ENCODE measurements at regions not wholly inside any gene's neighbourhood (a gene's known extent, or its start where the extent isn't known, plus 50 kb on each side); places are given as distances from the start of the nearest gene placed in this dataset.

DNA sequence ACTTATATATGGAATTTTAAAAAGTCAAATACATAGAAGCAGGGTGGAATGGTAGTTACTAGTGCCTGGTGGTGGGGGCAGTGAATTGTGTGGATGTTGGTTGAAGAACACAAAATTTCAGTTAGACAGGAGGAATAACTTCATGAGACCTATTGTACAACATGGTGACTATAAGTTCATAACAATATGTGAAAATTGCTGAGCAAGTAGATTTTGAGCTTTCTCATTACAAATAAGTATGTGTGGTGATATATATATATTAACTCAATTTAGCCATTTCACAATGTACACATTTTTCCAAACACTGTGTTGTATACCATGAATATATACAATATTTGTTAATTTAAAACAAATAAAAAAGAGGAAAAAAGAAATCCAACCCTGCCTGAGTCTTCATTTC lies 641.1 kb downstream of the DIAPH3 start:
- DNase-seq: no peak

DNA sequence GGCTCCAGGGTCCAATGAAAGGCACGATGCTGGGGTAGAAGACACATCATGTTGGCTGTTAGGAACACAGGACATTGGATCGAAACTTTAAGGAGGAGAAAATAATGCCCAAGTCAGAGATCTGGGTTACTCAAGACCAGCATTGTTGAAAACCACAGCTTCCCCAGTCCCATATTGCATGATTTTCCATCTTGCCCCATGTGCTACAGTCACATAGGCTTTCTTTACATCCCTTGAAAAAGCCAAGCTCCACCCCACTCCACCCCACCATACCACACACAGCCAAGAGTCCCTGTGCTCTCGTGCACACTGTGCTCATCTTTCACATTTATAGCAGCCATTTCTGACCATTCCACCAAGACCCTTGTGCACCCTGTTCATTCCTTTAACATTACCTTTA lies 636.2 kb downstream of the DIAPH3 start:
- peak in 1 of 2 experiments; percentile 3 for DNase-seq

DNA sequence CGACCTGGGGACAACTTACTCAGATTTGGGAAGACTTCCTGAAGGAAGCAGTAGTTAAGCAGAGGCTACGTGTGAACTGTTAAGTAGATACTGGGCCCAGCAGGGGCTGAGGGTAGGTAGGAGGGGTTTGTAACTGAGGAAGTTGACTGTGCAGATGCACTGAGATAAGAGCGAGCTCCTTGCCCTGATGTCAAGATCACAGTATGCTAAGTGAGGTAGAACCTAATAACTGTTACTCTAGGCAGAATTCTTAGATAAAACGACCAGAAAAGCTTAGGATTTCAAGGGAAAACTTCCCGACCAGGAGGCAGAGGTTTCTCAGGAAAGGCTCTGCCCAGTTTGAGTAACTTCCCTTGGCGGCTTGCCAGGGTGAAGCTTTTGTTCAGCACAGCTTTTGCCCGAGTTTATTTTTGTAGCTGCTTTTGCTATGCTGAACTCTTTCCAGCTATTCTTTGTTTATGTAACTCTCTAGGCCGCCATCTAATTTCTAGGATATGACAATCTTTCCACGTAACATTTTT lies 632.1 kb downstream of the DIAPH3 start:
- peak; percentile 92 to 94 for DNase-seq

DNA sequence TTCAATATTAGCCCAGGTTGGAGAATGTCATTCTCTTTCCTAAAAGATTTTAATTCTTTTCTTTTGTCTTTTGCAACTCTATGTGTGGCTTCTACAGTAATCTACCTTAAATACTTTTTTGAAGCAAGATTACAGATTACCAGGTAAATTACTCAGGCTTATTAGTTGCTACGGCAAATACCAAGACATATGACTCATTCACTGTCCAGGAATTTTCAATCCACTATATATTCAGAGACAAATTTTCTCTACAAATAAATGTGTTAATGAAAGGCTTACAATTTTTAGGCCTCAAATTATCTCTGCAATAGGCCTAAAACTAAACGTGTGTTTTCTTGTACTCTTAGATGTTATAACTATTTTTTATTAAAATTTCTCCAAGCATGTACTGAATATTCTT lies 631.3 kb downstream of the DIAPH3 start:
- no peak for DNase-seq

DNA sequence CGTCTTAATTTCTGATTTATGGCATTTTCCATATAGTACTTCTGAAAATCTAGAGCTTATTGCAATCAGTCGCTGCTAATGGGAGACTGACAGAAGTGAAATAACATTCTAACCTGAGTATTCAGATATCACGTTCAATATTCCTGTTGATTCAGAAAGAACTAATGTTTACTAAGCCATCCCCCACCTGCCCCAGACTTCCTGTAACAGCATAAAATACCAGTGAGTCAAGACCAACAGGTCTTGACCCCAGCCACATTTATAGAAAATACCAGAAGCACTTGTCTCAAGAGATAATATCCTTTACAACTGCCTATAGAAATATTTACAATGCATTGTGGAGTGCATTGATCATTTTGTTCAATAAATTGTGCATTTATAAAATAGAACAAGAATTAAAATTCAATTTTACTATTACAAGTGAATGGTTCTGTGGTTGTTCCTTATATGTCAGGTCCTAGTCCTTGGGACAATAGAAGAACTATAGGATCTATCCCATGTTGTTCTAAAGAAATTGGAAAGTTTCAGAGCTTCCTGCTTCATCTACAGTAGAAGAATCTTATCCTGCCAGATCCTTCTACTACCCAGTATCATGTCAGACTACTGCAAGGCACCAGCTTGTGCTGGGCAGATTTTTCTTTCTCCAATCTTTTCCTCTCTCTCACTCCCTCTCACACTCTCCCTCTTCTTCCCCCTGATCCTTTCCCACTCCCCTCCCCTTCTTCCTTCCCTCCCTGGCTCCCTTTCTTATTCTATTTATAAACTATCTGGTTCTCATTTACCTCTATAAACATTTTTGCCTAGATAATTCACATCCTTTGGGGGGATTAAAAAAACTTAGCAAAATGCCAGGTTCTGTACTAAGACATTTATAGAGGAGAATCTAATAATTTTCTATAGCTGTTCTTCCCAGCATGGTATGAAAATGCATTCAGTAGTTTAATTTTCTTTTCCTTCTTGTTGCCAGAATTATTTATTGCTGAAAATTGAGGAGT lies 629.9 kb downstream of the DIAPH3 start:
- no peak for DNase-seq

DNA sequence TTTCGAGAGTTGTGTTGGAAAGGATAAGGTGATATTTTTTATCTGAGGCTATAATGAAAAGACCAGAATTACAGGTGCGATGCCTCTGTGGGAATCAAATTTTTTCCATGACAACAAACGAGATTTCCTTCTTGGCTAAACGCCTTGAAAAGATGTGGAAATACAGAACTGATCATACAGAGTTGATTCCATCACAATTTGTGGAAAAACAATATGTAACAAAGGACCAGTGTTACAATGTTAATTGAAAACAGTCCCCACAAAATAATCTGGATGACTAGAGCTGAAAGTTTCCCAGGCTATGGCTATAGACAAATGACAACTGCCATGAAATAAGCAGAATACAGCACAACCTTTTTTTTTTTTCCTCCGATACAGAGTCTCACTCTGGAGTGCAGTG lies 628.9 kb downstream of the DIAPH3 start:
- DNase-seq: no peak

DNA sequence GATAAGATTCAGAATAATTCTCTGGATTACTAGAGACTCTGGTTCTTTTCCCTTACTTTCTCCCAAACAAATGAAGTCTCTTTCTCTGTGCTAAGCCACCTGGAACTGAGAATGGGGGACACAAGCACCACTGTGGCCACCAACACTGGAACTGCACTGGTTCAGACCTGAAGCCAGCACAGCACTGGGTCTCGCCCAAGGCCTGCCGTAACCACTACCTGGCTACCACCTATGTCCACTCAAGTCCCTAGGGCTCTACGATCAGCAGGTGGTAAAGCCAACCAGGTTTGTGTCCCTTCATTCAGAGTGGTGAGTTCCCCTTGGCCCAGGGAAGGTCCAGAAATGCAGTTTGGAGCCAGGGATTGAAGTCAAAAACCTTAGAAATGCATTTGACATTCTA lies 626.2 kb downstream of the DIAPH3 start:
- no peak for DNase-seq

DNA sequence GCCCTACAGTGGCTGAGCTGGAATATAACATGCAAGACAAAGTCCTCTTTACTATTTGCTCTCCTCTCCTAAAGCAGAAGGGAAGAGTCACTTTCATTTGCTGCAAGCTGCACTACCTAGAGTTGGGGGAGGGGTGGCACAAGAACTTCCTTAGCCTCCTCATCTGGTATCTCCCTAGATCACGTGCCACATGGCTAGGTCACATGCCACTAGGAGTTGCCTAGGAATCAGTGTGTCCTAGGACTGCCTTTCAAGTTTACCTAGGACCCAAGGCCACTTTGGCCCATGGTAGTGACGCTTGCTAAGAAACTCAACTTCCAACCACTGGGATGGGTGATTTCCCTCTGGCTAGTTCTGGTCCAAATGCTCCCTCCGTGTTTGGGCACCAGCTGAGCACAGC lies 625.2 kb downstream of the DIAPH3 start:
- no peak for DNase-seq

DNA sequence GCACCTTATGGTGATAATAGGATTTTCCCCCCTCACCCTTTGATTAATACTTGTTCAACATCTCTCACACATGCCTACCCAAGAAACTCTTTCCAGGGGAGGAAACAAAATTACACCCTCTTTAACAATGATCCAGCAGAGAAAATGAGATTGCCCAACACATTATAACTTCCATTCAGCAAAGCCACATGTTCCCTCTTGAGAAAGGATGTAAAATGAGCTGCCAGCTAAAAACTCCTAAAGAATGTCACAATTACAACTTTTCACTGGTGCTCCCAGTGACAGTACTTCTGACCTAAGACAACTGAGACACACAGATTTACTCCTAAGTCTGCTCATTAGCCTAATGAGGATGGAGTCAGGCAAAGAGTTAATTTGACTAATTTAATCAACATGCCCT lies 621.4 kb downstream of the DIAPH3 start:
- DNase-seq: peak in 1 of 2 experiments; percentile 13

DNA sequence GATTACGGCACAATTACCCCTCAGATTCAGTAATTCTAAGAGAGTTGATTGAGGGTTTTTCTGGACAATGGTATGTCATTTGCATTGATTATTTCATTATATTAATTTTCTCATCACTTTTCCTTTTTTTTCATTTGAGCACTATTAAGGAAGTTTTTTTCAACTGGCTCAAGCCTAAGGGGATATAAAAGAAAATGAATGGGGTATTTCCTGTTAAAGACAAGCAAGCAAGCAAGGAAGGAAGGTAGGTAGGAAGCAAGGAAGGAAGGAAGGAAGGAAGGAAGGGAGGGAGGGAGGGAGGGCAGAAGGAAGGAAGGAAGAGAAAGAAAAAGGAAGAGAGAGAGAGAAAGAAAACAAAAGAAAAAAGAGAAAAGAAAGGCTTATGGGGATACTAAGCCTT lies 620.3 kb downstream of the DIAPH3 start:
- DNase-seq: no peak

DNA sequence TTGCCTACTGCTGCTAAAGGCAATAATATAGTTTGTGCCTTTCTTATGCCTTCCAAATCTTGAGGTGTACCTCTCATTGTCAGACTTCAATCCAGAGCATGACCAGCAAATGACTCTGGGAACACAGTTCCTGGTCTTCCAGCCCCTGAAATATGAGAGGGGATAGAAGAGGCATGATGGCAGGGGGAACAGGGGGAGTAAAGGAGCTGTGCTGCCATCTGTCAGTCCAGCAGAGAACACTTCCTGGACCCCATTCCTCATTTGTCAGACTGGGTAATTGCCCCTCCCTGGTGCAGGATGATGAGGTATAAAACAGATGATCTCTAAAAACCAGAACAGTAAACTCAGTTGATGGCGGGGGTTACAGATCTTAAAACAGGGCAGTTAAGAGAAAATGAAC lies 618.7 kb downstream of the DIAPH3 start:
- DNase-seq: no peak

DNA sequence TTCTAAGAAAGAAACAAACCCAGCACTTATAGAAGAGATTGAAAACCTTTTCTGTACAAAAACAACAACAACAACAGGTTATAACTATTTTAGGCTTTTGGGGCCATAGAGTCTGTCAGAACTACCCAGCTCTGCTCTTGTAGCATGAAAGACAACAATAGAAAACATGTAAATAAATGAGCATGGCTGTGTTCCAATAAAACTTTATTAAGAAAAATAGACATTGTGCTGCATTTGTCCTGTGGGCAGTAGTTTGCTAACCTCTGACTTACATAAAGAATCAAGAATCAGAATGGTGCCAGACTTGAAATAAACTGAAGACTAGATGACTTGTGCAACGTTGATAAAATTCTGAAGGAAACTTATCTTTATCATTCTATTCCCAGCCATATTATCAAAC lies 617.5 kb downstream of the DIAPH3 start:
- DNase-seq: no peak

DNA sequence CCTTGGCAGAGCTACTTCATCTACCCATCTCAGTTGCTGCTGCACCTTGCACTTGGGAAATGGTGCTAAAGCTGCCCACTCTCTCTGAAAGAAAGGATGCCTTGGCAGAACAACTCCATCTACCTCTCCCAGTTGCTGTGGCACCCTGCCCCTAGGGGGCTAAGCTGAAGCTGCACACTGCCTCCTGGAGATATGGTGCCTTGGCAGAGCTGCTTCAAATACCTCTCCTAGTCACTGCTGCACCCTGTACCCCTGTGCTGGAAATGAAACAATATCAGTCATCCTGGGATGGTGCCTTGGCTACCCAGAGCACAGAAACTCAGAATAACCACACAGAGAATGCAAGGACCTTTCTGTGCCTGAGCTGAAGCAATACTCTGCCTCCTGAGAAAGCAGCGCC lies 615.8 kb downstream of the DIAPH3 start:
- DNase-seq: no peak

DNA sequence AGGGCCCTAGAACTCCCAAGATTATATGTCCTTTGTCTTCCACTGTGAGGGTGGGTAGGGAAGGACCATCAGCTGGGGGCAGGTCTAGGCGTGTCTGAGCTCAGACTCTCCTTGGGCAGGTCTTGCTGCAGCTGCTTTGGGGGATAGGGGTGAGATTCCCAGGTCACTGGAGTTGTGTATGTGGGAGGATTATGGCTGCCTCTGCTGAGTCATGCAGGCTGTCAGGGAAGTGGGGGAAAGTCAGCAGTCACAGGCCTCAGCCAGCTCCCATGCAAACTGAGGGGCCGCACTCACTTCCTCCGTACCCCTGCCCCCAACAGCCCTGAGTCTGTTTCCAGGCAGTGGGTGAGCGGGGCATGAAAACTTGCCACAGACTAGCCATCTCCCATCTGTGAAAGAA lies 600.8 kb downstream of the DIAPH3 start:
- DNase-seq: no peak

DNA sequence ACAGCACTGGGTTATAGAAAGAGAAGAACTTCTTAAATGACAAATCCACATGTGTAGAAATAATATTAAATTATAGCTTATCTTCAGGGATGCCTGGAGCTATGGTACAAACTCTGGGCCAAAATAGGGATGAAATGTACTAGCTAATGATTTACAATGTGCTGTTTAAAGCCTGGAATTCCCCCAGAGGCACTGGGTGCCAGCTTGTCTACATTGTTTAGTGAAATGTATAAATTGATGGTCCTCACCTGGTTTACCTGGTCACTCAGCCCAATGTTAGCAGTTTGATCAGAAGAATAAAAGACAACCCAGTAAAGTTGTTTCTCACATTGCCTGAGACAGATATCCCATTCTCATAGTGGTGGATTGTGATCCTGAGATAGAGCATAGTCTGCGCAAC lies 597.2 kb downstream of the DIAPH3 start:
- DNase-seq: no peak

DNA sequence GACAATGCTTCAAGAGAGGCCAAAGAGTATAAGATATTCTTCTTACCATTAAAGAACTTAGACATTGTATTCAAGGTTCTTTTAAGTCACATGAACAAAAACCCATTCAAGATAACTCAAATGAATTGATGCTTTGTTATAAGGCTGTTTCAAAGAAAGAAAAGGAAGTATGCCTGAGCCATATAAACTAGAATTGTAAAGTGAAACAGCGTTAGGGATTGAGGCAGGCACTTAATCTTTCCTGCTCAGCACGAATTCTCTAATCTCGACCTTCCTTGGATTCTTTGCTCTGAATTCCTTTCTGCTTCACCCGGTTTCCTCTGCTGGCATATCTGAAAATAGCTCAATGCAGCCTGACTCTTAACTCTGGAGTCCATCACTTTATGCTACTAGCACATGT lies 595.4 kb downstream of the DIAPH3 start:
- no peak for DNase-seq

DNA sequence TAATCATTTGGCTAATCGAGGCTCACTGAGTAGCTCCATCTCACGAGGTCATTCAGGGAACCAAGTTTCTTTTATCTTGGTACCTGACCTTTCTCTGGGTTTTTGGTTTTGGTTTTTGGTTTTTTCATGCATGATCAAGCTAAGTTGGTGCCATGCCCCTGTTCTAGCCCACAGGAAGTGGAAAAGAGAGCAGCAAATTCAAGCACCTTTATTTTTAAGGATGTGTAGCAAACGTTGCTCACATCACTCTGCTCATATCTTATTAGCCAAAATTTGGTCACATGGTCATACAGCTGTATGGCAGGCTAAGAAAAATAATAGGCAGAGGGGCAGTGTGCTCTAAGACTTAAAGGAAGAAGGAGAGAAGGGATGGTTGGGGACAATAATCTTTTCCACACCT lies 593.5 kb downstream of the DIAPH3 start:
- no peak for DNase-seq

DNA sequence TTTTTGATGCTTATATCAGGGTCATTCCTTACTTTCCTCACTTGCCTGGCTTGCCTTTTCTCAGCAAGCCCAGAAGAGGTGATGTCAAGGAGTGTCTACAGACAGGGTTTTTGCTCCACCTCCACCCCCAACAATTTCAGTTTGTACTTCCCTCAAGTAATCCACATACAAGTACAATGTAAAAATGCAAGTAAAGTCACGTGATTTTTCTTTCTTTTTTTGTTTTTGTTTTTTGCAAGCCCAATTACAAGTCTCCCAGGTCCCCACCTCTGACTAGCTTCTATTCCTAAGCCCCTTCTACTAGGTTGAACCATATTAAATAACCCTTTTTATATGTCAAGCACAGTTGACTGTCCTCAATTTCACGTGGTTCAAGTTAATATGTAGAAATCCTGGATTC lies 579.6 kb downstream of the DIAPH3 start:
- no peak for DNase-seq

DNA sequence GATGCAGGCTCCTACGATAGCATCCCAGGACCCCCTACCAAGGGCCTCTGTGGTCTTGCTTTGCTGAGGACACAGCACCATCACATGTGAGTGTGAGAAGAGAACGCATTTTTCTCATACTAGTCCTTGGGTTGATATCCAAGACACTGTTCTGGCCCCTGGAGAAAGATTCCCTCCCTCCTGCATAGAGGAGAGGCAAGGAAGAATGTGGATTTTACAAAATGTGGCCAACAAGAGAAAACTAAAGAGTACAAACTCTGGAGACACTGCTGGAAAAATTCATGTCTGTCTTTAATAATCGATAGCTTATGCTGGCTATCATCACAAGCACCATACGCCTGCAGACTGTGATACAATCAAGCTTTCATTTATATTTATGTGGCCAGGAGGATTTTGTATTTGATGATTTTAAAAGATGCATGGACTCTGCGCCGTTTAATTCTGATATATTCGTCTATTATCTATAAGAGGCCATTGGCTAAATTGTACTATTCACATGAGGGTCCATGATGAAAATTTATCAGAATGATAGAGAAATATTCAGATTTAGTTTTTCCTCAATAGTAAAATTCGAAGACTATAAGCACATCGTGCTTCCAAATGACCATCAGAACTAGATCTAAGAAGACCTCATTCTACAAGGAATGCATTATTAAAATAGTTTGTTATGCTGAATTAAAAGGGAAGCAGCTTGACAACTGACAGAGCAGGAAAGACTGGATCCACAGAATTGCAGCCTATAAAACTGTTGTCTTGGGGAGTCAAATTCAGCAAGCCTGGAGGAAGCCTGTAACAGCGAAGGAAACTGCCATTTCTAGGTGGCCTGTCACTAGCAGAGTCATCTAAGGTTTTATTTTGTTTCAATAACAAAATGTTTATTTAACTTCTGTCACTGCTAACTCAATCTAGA lies 578.7 kb downstream of the DIAPH3 start:
- DNase-seq: no peak

DNA sequence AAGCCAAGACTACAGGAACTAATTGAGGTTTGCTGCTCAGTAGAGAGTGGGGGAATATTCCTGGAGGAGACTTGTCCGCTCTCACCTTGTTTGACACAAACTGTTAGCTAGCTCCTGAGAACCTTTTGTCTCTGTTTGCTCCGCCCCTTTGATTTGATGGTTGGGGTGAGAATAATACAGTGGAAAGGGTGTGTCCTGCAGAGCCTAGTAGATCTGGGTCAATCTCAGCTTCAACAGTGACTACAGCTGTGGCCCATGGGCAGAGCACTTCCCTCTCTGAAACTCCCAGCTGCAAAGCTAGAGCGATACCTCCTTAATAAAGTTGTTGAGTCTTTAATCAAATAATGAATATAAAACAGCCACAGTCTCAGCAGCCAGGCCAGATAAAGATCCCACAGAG lies 576.7 kb downstream of the DIAPH3 start:
- DNase-seq: no peak

DNA sequence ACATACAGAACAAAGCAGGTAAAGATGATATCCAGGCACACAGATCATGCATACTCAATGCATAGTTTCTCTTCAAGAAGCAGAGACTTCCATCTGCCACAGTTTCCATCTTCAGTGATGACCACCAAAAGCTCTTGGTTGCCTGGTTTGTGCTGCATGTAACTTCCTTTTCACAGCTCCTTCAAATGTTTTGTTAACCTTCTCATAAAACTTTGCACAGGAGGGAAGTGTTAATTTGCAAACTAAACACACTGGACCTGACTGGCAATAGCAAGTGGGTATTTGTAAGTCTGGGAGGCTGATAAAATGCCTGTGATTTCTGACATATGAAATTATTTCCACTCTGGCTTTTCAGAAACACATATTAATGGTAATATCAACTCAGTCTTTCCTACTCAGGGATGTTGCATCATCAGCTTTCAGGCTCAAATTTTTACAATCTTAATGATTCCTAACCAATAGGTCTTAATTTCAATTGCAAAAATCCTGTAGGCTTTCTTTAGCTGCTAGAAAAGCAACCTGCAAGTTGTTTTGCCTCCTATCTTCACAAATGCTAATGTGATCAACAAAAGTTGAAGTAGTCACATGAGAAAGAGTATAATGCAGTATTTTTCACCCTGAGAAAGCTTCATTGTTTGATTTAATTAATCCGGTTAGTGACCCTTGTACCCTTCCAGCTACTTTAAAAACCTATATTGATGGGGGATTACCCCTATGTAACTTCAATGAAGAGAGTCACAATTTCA lies 575.6 kb downstream of the DIAPH3 start:
- no peak for DNase-seq

DNA sequence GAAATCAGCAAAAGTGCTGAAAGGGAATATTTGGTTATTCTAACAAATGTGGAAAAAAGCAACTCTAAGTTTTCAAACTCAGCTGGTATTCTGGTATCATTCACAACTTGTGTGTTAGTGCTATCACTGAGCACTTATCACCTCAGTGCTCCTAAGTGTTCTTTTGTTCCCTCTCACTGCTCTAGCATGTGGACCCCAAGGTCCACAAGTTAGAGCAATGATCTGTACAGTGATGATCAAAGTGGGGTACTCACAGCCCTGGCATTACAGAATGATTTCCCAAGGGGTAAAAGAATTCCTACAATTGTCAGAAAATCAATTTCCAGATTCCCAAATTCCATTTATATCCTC lies 575.0 kb downstream of the DIAPH3 start:
- no peak for DNase-seq

DNA sequence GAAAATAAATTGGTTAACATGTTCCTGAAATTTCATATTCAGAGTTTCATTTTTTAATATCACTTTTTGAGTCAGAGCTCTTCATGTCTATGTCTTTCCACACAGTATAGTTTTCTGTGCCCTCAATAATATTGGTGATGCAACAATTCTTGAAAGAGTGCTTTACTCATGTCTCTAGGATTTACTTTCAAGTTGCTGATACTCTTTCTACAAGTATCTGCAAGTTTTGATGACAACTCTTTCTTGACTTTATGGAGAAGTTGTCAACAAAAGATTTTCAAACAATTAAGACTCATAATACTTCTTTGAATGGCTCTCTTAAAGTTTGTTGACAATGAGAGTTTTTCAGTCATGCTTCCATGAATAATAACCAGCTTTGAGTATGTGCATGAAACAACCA lies 561.7 kb downstream of the DIAPH3 start:
- no peak for DNase-seq
